Endodermal cell (in vitro differentiated cells): ENCODE measurements at regions not wholly inside any gene's neighbourhood (a gene's known extent, or its start where the extent isn't known, plus 50 kb on each side); places are given as distances from the start of the nearest gene placed in this dataset.

Experiments
- DNase-seq: peaks from one replicate; pipeline ENCODE4 v3.0.0-alpha.2; 2017
- H3K27ac ChIP-seq: 2 replicates; pipeline ENCODE4 v1.5.1; 2013; ENCODE audit warnings: mild to moderate bottlenecking, low read depth, low read length, moderate library complexity
- H3K27me3 ChIP-seq: 2 replicates; pipeline ENCODE4 v1.6.1; 2013; ENCODE audit warnings: mild to moderate bottlenecking, low read length, moderate library complexity; ENCODE audit not compliant: insufficient read depth, control insufficient read depth, poor library complexity, severe bottlenecking
- H3K36me3 ChIP-seq: 2 replicates; pipeline ENCODE4 v1.7.0; 2013; ENCODE audit warnings: mild to moderate bottlenecking, low read length, moderate library complexity; ENCODE audit not compliant: control insufficient read depth, insufficient read depth
- H3K4me1 ChIP-seq: one replicate; pipeline ENCODE4 v1.7.0; 2013; ENCODE audit warnings: low read length; ENCODE audit not compliant: control insufficient read depth, insufficient read depth
- H3K4me3 ChIP-seq: 2 replicates; pipeline ENCODE4 v1.5.1; 2013; ENCODE audit warnings: mild to moderate bottlenecking, low read length, moderate library complexity
- H3K9ac ChIP-seq: 2 replicates; pipeline ENCODE4 v1.6.1; 2013; ENCODE audit warnings: mild to moderate bottlenecking, low read length, moderate library complexity; ENCODE audit not compliant: poor library complexity, severe bottlenecking; ENCODE audit errors: extremely low read depth
- H3K9me3 ChIP-seq: 2 replicates; pipeline ENCODE4 v1.6.1; 2013; ENCODE audit warnings: mild to moderate bottlenecking, low read length, moderate library complexity; ENCODE audit not compliant: control insufficient read depth
- H3K27ac Mint-ChIP-seq: 2 replicates; pipeline ENCODE4 v1.8.0; 2020; ENCODE audit warnings: mixed read lengths
- H3K27me3 Mint-ChIP-seq: 2 replicates; pipeline ENCODE4 v1.8.0; 2021; ENCODE audit warnings: mild to moderate bottlenecking, mixed read lengths; ENCODE audit not compliant: insufficient read depth
- H3K36me3 Mint-ChIP-seq: 2 replicates; pipeline ENCODE4 v1.8.0; 2020; ENCODE audit warnings: low read depth, mixed read lengths
- H3K4me1 Mint-ChIP-seq: 2 replicates; pipeline ENCODE4 v1.8.0; 2020; ENCODE audit warnings: mixed read lengths
- H3K4me3 Mint-ChIP-seq: 2 replicates; pipeline ENCODE4 v1.8.0; 2020; ENCODE audit warnings: mild to moderate bottlenecking, moderate library complexity, mixed read lengths
- H3K9me3 Mint-ChIP-seq: 2 replicates; pipeline ENCODE4 v1.8.0; 2020; ENCODE audit warnings: mild to moderate bottlenecking, mixed read lengths
- CTCF ChIP-seq: fragments of 200-600 bp; sonication (generic); conservative IDR thresholded peaks from 2 replicates; pipeline ENCODE4 v1.5.0; 2021; ENCODE audit warnings: antibody characterized with exemption, mild to moderate bottlenecking
- WGBS, 2 experiments: methylation state at CpG; one replicate each; pipeline versions ENCODE4 v1.1.5 to v1.1.7; 2013; ENCODE audit warnings: missing lambda C conversion rate in 2 of 2, mixed read lengths in 1 of 2; ENCODE audit not compliant: insufficient coverage in 1 of 2, insufficient read length in 1 of 2; 5-methylcytosine and 5-hydroxymethylcytosine counted together

- Histone ChIP-seq H3K9ac (no peak overlapping the region), H3K9me3 (no peaks in the 10 kb centered on the region), H3K36me3 (no peaks in the 10 kb centered on the region), H3K27ac (no peak overlapping the region), H3K4me3 (no peak overlapping the region), H3K27me3 (no peaks in the 10 kb centered on the region), H3K4me1 (peaks cover 8% of the 10 kb centered on the region)
- no peak for TF ChIP-seq CTCF
- Mint-ChIP-seq H3K4me1 (peaks cover 16% of the 10 kb centered on the region), H3K36me3 (no peaks in the 10 kb centered on the region), H3K27me3 (no peaks in the 10 kb centered on the region), H3K9me3 (no peaks in the 10 kb centered on the region), H3K4me3 (no peak overlapping the region), H3K27ac (no peak overlapping the region)
- no peak for DNase-seq
- WGBS, 2 experiments, result 97 to 100% methylated on average over 1 to 2 of the region's 2 CpGs
These were observed 461.4 kb upstream of the ONECUT1 start for GRCh38 chr15:53251523-53251922.

- Mint-ChIP-seq H3K36me3 (no peaks in the 10 kb centered on the region), H3K4me3 (no peak overlapping the region), H3K27me3 (peaks cover 4% of the 10 kb centered on the region), H3K9me3 (no peaks in the 10 kb centered on the region), H3K27ac (peak overlapping the region; percentile 8), H3K4me1 (peaks cover 16% of the 10 kb centered on the region)
- H3K27ac ChIP-seq, result no peak overlapping the region
- peaks cover 10% of the 10 kb centered on the region for H3K9me3 ChIP-seq
- 80 to 89% methylated on average over 1 to 2 of the region's 2 CpGs for WGBS, 2 experiments
- no peak overlapping the region for H3K4me3 ChIP-seq
- no peak overlapping the region for H3K9ac ChIP-seq
- DNase-seq, result no peak
- no peaks in the 10 kb centered on the region for H3K36me3 ChIP-seq
- TF ChIP-seq CTCF, result no peak
- no peaks in the 10 kb centered on the region for H3K27me3 ChIP-seq
- H3K4me1 ChIP-seq, result peaks cover 11% of the 10 kb centered on the region
These were observed 457.0 kb upstream of the ONECUT1 start for GRCh38 chr15:53247041-53247708.

- H3K9me3 ChIP-seq, result peaks cover 10% of the 10 kb centered on the region
- Mint-ChIP-seq H3K27ac (no peak overlapping the region), H3K36me3 (no peaks in the 10 kb centered on the region), H3K4me3 (no peak overlapping the region), H3K9me3 (no peaks in the 10 kb centered on the region), H3K4me1 (peaks cover 16% of the 10 kb centered on the region), H3K27me3 (peaks cover 4% of the 10 kb centered on the region)
- WGBS, 2 experiments, result 85% methylated on average over 1 of the region's 1 CpG; no CpG with 5 or more reads in 1 of the 2 experiments
- no peaks in the 10 kb centered on the region for H3K27me3 ChIP-seq
- H3K36me3 ChIP-seq, result no peaks in the 10 kb centered on the region
- TF ChIP-seq CTCF, result no peak
- no peak for DNase-seq
- H3K4me1 ChIP-seq, result peaks cover 11% of the 10 kb centered on the region
- no peak overlapping the region for H3K9ac ChIP-seq
- no peak overlapping the region for H3K27ac ChIP-seq
- no peak overlapping the region for H3K4me3 ChIP-seq
These were observed 456.3 kb upstream of the ONECUT1 start for GRCh38 chr15:53246404-53246803.
